Right lobe of liver (tissue), 6 donors: ENCODE measurements at regions not wholly inside any gene's neighbourhood (a gene's known extent, or its start where the extent isn't known, plus 50 kb on each side); places are given as distances from the start of the nearest gene placed in this dataset.

Source experiments
- ATAC-seq, 4 donors: fragments of 200-7000 bp; cut with Tn5 transposase; one replicate each; pipeline ENCODE4 v1.9.1; 2020; ENCODE audit warnings: mild to moderate bottlenecking in 4 of 4, moderate library complexity in 4 of 4
- DNase-seq, 3 donors: peaks; one replicate each; pipeline ENCODE4 v3.0.0-alpha.2; 2020
- H3K27ac ChIP-seq, 3 donors: fragments of 200-600 bp; one replicate each; pipeline ENCODE4 v1.8.0; 2022
- H3K27me3 ChIP-seq, 2 donors: fragments of 200-600 bp; one replicate each; pipeline ENCODE4 v1.8.0; 2022
- H3K36me3 ChIP-seq, 4 donors: fragments of 200-600 bp; sonication (generic) in 1 of 4; one replicate each; pipeline versions ENCODE4 v1.5.1 to v1.8.0; 2017 to 2022; ENCODE audit warnings: control low read depth in 1 of 4
- H3K4me1 ChIP-seq, 4 donors: fragments of 200-600 bp; sonication (generic) in 1 of 4; one replicate each; pipeline versions ENCODE4 v1.5.1 to v1.8.0; 2017 to 2022; ENCODE audit warnings: control low read depth in 1 of 4
- H3K4me3 ChIP-seq, 3 donors: fragments of 200-600 bp; one replicate each; pipeline ENCODE4 v1.8.0; 2022
- H3K9me3 ChIP-seq, 4 donors: fragments of 200-600 bp; sonication (generic) in 1 of 4; one replicate each; pipeline versions ENCODE4 v1.5.1 to v1.8.0; 2017 to 2022; ENCODE audit warnings: control low read depth in 1 of 4
- POLR2A ChIP-seq: fragments of 450-650 bp; IDR thresholded peaks from one replicate; pipeline ENCODE4 v1.6.1; 2017; ENCODE audit warnings: antibody characterized with exemption, mild to moderate bottlenecking
- WGBS: methylation state at CpG from one replicate; pipeline ENCODE4 v1.1.6; 2018; ENCODE audit warnings: low coverage, low lambda C conversion rate; ENCODE audit not compliant: insufficient coverage; ENCODE audit errors: missing lambda C conversion rate; 5-methylcytosine and 5-hydroxymethylcytosine counted together
- intact Hi-C, 2 donors: fragments of 100-400 bp; cut with DNase I; formaldehyde crosslinking; loops; one replicate each; pipeline versions ENCODE4 v1.11.2 to v1.14.1; 2022
- TF ChIP-seq, protein P1 (sequence below), 4 donors: fragments of 200-600 bp in 3 of 4; fragments of 450-650 bp in 1 of 4; IDR thresholded peaks; one replicate each; pipeline versions ENCODE4 v1.5.1 to v1.8.0; 2016 to 2022; ENCODE audit warnings: antibody characterized with exemption in 4 of 4, mild to moderate bottlenecking in 2 of 4
- donor health status: DM: no; HTN: yes; CAD: no.
- donor health status: DM: no; HTN: no; CAD: no.
- donor health status: DM: no; HTN: no; CAD: no.
- donor health status: DM: no; HTN: yes; CAD: no.
- donor health status: DM: no; HTN: yes; CAD: no.

DNA sequence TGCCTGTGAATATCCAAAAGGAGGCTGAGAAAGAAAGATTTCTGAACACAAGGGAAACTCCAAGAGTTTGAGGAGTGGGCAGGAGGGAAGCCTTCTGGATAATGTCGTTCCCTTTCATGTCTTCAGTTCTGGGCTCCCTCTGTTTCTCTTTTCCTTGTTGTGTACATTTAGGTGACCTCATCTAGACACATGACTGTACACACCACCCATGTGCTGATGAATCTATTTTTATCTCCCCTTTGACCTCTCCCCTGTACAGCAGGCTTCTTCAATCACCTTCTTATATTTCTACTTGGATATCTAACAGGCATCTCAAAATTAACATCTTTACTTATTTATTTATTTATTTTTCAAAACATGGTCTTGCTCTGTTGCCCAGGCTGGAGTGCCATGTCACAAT is 363.1 kb downstream of the GATA3 start:
- WGBS, result 100% methylated on average over 1 of the region's 1 CpG

DNA sequence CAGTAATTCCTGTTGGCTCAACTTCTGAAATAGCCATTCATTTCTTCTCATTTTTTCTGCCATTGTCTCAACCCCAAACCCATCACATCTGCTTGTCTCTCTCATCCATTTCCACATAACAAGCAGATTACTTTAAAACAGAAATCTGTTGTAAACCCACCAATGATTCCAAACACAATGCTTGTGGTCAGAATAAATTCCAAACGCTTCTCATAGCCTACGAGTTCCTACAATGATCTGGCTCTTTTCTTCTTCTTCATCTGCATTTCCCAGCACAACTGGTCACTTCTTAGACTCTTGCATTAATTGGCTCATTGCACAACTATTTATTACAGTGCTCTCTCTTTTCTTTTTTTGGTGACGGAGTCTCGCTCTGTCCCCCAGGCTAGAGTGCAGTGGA is 364.1 kb downstream of the GATA3 start:
- 61% methylated on average over 4 of the region's 4 CpGs for WGBS
- ATAC-seq (no peak), DNase-seq (no peak)
- H3K9me3 ChIP-seq, result no peaks in the 10 kb centered on the region
- no peaks in the 10 kb centered on the region for H3K36me3 ChIP-seq
- H3K4me1 ChIP-seq, result no peaks in the 10 kb centered on the region
- no peak overlapping the region for H3K4me3 ChIP-seq
- no peak overlapping the region for H3K27ac ChIP-seq
- intact Hi-C loops, result no loop called here
- H3K27me3 ChIP-seq, result no peaks in the 10 kb centered on the region
- TF ChIP-seq POLR2A, result no peak
- TF ChIP-seq, protein P1, sequence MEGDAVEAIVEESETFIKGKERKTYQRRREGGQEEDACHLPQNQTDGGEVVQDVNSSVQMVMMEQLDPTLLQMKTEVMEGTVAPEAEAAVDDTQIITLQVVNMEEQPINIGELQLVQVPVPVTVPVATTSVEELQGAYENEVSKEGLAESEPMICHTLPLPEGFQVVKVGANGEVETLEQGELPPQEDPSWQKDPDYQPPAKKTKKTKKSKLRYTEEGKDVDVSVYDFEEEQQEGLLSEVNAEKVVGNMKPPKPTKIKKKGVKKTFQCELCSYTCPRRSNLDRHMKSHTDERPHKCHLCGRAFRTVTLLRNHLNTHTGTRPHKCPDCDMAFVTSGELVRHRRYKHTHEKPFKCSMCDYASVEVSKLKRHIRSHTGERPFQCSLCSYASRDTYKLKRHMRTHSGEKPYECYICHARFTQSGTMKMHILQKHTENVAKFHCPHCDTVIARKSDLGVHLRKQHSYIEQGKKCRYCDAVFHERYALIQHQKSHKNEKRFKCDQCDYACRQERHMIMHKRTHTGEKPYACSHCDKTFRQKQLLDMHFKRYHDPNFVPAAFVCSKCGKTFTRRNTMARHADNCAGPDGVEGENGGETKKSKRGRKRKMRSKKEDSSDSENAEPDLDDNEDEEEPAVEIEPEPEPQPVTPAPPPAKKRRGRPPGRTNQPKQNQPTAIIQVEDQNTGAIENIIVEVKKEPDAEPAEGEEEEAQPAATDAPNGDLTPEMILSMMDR (IDR thresholded peaks at IDR 0.05), result no peak

More for the DNA sequence above, 363.1 kb downstream of the GATA3 start:
- intact Hi-C loops, result no loop called here
- no peak overlapping the region for H3K27ac ChIP-seq
- no peaks in the 10 kb centered on the region for H3K36me3 ChIP-seq
- H3K4me3 ChIP-seq, result no peak overlapping the region
- no peak for DNase-seq
- ATAC-seq, result no peak
- H3K4me1 ChIP-seq, result no peaks in the 10 kb centered on the region
- no peaks in the 10 kb centered on the region for H3K27me3 ChIP-seq
- TF ChIP-seq POLR2A, result no peak
- TF ChIP-seq, protein P1 (IDR thresholded peaks at IDR 0.05), result no peak
- no peaks in the 10 kb centered on the region for H3K9me3 ChIP-seq

DNA sequence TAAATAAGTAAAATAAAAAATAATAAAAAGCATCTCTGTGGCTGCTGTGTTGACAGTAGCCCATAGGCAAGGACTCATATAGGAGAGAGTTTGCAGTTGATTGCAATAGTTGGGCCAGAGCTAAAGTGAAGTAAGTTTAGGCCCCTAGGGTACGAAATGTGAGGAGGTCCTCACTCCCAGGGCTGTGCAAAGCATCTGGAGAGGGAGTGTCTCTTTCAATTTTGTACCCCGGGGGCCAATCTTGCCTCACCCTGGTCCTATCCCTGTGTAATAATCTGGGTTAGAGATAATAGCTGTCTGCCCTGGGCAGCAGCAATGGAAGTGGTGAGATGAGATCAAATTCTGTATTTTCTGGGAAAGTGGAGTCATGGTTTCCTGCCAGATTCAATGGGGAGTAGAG is 365.7 kb downstream of the GATA3 start:
- DNase-seq, result no peak
- H3K27ac ChIP-seq, result no peak overlapping the region
- H3K4me1 ChIP-seq, result no peaks in the 10 kb centered on the region
- no peaks in the 10 kb centered on the region for H3K36me3 ChIP-seq
- no peak overlapping the region for H3K4me3 ChIP-seq
- no peak for ATAC-seq
- H3K9me3 ChIP-seq, result no peaks in the 10 kb centered on the region
- no peak for TF ChIP-seq POLR2A
- TF ChIP-seq, protein P1 (IDR thresholded peaks at IDR 0.05), result no peak
- WGBS, result 60% methylated on average over 1 of the region's 2 CpGs
- intact Hi-C loops, result no loop called here
- H3K27me3 ChIP-seq, result no peaks in the 10 kb centered on the region

- intact Hi-C loops, result no loop called here
- TF ChIP-seq POLR2A, result no peak
- TF ChIP-seq, protein P1 (IDR thresholded peaks at IDR 0.05), result no peak
- Histone ChIP-seq H3K4me3 (no peak overlapping the region), H3K36me3 (no peaks in the 10 kb centered on the region), H3K27ac (no peak overlapping the region), H3K4me1 (no peaks in the 10 kb centered on the region), H3K27me3 (no peaks in the 10 kb centered on the region), H3K9me3 (no peaks in the 10 kb centered on the region)
- WGBS, result 55% methylated on average over 3 of the region's 3 CpGs
- DNase-seq, result no peak
- ATAC-seq, result no peak
Observed at GRCh38 chr10:8424555-8425211, 370.2 kb downstream of the GATA3 start.

DNA sequence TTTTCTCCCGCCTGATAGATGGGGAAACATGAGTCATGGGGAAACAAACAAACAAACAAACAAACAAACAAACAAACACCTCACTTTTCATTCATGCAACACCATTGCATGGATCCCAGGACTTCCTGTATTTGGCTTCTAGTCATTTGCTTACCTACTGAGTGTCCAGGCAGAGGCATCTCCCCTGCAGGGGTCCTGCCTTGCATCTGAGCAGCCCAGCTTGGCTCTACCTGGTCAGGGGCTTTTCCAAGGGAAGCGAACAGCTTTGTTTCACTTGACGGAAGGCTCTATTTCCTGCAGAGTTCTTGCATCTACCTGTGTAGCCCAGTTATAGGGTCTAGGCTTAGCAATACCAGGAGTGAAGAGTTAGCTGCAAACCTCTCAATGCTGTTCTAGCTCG is 374.2 kb downstream of the GATA3 start:
- ATAC-seq (no peak), DNase-seq (no peak)
- H3K36me3 ChIP-seq, result no peaks in the 10 kb centered on the region
- TF ChIP-seq POLR2A, result no peak
- H3K27ac ChIP-seq, result no peak overlapping the region
- 56% methylated on average over 4 of the region's 4 CpGs for WGBS
- no peaks in the 10 kb centered on the region for H3K4me1 ChIP-seq
- no peak overlapping the region for H3K4me3 ChIP-seq
- H3K9me3 ChIP-seq, result no peaks in the 10 kb centered on the region
- intact Hi-C loops, result no loop called here
- no peaks in the 10 kb centered on the region for H3K27me3 ChIP-seq
